ENCODE measurements at regions not wholly inside any gene's neighbourhood (a gene's known extent, or its start where the extent isn't known, plus 50 kb on each side); places are given as distances from the start of the nearest gene placed in this dataset.

DNA sequence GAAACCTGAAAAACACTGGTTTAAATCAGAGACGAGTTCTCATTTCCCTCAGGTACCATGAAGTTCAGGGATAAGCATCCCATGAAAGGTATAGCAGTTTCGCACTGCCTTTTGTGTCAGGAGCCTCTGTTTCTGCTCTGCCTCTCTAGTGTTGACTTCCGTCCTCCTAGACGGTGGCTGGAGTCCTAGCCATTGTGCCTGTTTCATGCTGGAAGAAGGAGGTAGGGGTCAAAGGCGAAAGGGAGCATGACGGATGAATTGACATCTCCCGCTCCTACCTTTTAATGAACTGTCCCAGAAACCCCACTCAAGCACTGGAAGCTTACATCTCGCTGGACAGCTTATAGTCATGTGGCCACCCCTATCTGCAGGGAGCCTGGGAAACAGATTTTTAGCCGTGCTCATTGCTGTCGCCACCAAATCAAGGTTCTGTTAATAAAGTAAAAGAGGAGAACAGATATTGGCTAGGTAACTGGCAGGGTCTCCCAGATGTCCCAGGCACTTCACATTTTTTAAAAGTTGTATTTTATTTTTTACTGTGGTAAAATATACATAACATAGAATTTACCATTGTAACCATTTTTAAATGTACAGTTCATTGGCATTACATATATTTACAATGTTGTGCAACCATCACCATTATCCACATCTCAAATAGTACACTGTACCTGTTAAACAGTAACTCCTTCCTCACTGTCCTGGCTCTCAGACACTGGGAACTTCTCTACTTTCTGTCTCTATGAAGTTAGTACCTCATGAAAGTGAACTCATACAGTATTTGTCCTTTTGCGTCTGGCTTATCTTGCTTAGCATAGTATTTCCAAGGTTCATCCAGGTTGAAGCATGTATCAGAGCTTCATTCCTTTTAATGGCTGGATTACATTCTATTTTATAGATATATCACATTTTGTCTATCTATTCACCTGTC, 55.0 kb upstream of the CTLA4 start:
- TF ChIP-seq POLR2A (IDR thresholded peaks at IDR 0.05) (no peak), POLR2AphosphoS5 (IDR thresholded peaks at IDR 0.05) (no peak), EP300 (IDR thresholded peaks at IDR 0.05) (no peak)
- TF ChIP-seq, protein P1, sequence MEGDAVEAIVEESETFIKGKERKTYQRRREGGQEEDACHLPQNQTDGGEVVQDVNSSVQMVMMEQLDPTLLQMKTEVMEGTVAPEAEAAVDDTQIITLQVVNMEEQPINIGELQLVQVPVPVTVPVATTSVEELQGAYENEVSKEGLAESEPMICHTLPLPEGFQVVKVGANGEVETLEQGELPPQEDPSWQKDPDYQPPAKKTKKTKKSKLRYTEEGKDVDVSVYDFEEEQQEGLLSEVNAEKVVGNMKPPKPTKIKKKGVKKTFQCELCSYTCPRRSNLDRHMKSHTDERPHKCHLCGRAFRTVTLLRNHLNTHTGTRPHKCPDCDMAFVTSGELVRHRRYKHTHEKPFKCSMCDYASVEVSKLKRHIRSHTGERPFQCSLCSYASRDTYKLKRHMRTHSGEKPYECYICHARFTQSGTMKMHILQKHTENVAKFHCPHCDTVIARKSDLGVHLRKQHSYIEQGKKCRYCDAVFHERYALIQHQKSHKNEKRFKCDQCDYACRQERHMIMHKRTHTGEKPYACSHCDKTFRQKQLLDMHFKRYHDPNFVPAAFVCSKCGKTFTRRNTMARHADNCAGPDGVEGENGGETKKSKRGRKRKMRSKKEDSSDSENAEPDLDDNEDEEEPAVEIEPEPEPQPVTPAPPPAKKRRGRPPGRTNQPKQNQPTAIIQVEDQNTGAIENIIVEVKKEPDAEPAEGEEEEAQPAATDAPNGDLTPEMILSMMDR (IDR thresholded peaks at IDR 0.05) = no peak

Measured in stomach (tissue), 4 donors.